ENCODE measurements at regions not wholly inside any gene's neighbourhood (a gene's known extent, or its start where the extent isn't known, plus 50 kb on each side); places are given as distances from the start of the nearest gene placed in this dataset.

GRCh38 chr3:153259956-153260355, 97.9 kb downstream of the RAP2B start:
- no peak overlapping the region for H2AFZ ChIP-seq (ENCODE audit: low read depth, low read length)
- no peak overlapping the region for H3K4me2 ChIP-seq (ENCODE audit: insufficient read depth, low read length)
- H3K4me3 ChIP-seq (ENCODE audit: low read depth in 1 of 2, low read length in 2 of 2) = no peak overlapping the region
- H3K36me3 ChIP-seq (ENCODE audit: insufficient read depth, low read length) = no peaks in the 10 kb centered on the region
- DNase-seq = no peak
- H3K79me2 ChIP-seq (ENCODE audit: insufficient read depth, low read length) = no peaks in the 10 kb centered on the region
- H4K20me1 ChIP-seq (ENCODE audit: insufficient read depth, low read length) = no peaks in the 10 kb centered on the region
- H3K27me3 ChIP-seq (ENCODE audit: insufficient read depth, low read length, poor library complexity) = no peaks in the 10 kb centered on the region
- no peak for ATAC-seq (ENCODE audit: insufficient read depth, low read depth)
- no peak overlapping the region for H3K27ac ChIP-seq (ENCODE audit: low read length)
- TF ChIP-seq EZH2 (IDR thresholded peaks at IDR 0.05; ENCODE audit: borderline replicate concordance, low read depth, low read length, severe bottlenecking) = no peak
- TF ChIP-seq, protein P1, sequence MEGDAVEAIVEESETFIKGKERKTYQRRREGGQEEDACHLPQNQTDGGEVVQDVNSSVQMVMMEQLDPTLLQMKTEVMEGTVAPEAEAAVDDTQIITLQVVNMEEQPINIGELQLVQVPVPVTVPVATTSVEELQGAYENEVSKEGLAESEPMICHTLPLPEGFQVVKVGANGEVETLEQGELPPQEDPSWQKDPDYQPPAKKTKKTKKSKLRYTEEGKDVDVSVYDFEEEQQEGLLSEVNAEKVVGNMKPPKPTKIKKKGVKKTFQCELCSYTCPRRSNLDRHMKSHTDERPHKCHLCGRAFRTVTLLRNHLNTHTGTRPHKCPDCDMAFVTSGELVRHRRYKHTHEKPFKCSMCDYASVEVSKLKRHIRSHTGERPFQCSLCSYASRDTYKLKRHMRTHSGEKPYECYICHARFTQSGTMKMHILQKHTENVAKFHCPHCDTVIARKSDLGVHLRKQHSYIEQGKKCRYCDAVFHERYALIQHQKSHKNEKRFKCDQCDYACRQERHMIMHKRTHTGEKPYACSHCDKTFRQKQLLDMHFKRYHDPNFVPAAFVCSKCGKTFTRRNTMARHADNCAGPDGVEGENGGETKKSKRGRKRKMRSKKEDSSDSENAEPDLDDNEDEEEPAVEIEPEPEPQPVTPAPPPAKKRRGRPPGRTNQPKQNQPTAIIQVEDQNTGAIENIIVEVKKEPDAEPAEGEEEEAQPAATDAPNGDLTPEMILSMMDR (IDR thresholded peaks at IDR 0.05; ENCODE audit: borderline replicate concordance, extremely low read depth, low read length, poor library complexity, severe bottlenecking) = no peak
- no peaks in the 10 kb centered on the region for H3K9me3 ChIP-seq (ENCODE audit: insufficient read depth, low read length, severe bottlenecking)
- no peaks in the 10 kb centered on the region for H3K4me1 ChIP-seq (ENCODE audit: insufficient read depth, low read length)
- H3K9ac ChIP-seq (ENCODE audit: low read depth, low read length) = no peak overlapping the region

DNA sequence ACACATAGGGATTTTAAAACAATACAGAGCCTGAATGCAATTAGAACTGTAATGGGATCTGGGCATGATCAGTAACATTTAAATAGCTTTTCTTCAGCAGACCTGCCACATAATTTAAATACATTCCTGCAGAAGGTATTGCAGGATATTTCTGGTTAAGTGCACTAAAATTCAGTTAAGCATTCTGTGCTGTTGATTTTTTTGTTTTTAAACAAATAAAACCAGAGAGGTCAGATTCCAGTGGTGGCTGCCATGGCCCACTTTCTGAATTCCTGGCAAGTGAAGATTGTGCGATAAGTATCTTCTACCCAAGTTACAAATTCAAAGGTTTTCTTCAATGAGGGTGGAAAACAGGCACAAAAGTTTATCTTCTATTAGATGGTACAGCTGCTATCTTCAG, 98.7 kb downstream of the RAP2B start:
- no peak overlapping the region for H2AFZ ChIP-seq (ENCODE audit: low read depth, low read length)
- no peak overlapping the region for H3K4me3 ChIP-seq (ENCODE audit: low read depth in 1 of 2, low read length in 2 of 2)
- H3K4me2 ChIP-seq (ENCODE audit: insufficient read depth, low read length) = no peak overlapping the region
- no peak for ATAC-seq (ENCODE audit: insufficient read depth, low read depth)
- TF ChIP-seq EZH2 (IDR thresholded peaks at IDR 0.05; ENCODE audit: borderline replicate concordance, low read depth, low read length, severe bottlenecking) = no peak
- TF ChIP-seq, protein P1 (IDR thresholded peaks at IDR 0.05; ENCODE audit: borderline replicate concordance, extremely low read depth, low read length, poor library complexity, severe bottlenecking) = no peak
- H3K27ac ChIP-seq (ENCODE audit: low read length) = no peak overlapping the region
- H3K79me2 ChIP-seq (ENCODE audit: insufficient read depth, low read length) = no peaks in the 10 kb centered on the region
- H3K9me3 ChIP-seq (ENCODE audit: insufficient read depth, low read length, severe bottlenecking) = no peaks in the 10 kb centered on the region
- no peaks in the 10 kb centered on the region for H3K36me3 ChIP-seq (ENCODE audit: insufficient read depth, low read length)
- H3K9ac ChIP-seq (ENCODE audit: low read depth, low read length) = no peak overlapping the region
- no peak for DNase-seq
- H3K27me3 ChIP-seq (ENCODE audit: insufficient read depth, low read length, poor library complexity) = no peaks in the 10 kb centered on the region
- H3K4me1 ChIP-seq (ENCODE audit: insufficient read depth, low read length) = no peaks in the 10 kb centered on the region
- no peaks in the 10 kb centered on the region for H4K20me1 ChIP-seq (ENCODE audit: insufficient read depth, low read length)

DNA sequence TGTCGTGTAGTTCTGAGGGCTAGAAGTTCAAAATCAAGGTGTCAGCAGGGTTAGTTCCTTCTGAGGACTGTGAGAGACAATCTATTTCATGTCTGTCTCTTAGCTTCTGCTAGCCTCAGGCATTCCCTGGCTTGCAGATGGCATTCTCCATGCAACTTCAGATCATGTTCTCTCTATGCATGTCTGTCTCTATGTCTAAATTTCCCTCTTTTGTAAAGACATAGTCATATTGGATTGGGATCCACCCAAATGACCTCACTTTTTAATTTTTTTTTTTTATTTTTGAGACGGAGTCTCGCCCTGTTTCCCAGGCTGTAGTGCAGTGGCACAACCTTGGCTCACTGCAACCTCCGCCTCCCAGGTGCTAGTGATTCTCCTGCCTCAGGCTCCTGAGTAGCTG, 104.6 kb downstream of the RAP2B start:
- no peak for DNase-seq
- Histone ChIP-seq H3K27ac (ENCODE audit: low read length) (no peak overlapping the region), H3K4me3 (ENCODE audit: low read depth in 1 of 2, low read length in 2 of 2) (no peak overlapping the region), H3K27me3 (ENCODE audit: insufficient read depth, low read length, poor library complexity) (no peaks in the 10 kb centered on the region), H3K9me3 (ENCODE audit: insufficient read depth, low read length, severe bottlenecking) (no peaks in the 10 kb centered on the region), H3K4me1 (ENCODE audit: insufficient read depth, low read length) (no peaks in the 10 kb centered on the region), H3K36me3 (ENCODE audit: insufficient read depth, low read length) (no peaks in the 10 kb centered on the region), H3K9ac (ENCODE audit: low read depth, low read length) (no peak overlapping the region), H3K4me2 (ENCODE audit: insufficient read depth, low read length) (no peak overlapping the region), H3K79me2 (ENCODE audit: insufficient read depth, low read length) (no peaks in the 10 kb centered on the region), H4K20me1 (ENCODE audit: insufficient read depth, low read length) (no peaks in the 10 kb centered on the region), H2AFZ (ENCODE audit: low read depth, low read length) (no peak overlapping the region)
- TF ChIP-seq, protein P1 (IDR thresholded peaks at IDR 0.05; ENCODE audit: borderline replicate concordance, extremely low read depth, low read length, poor library complexity, severe bottlenecking) = no peak
- no peak for TF ChIP-seq EZH2 (IDR thresholded peaks at IDR 0.05; ENCODE audit: borderline replicate concordance, low read depth, low read length, severe bottlenecking)
- ATAC-seq (ENCODE audit: insufficient read depth, low read depth) = no peak
